HG03108 (cell line): ENCODE measurements at regions not wholly inside any gene's neighbourhood (a gene's known extent, or its start where the extent isn't known, plus 50 kb on each side); places are given as distances from the start of the nearest gene placed in this dataset.
"Not testable (repeated sequence)": the region's sequence is repeated elsewhere in the genome, so short reads cannot be mapped to it uniquely, and the experiment has no call there.

Source experiments
- ATAC-seq: cut with Tn5 transposase; IDR thresholded peaks from one replicate; pipeline ENCODE4 v1.9.1; 2021; ENCODE audit warnings: moderate library complexity; ENCODE audit not compliant: unreplicated experiment

GRCh38 chr6:112923940-112924587 is 576.9 kb downstream of the RFPL4B start:
- ATAC-seq: no peak

GRCh38 chr6:112925702-112926101 is 578.6 kb downstream of the RFPL4B start:
- no peak for ATAC-seq

GRCh38 chr6:112927641-112928320 is 580.7 kb downstream of the RFPL4B start:
- no peak for ATAC-seq

- ATAC-seq: no peak
Observed at GRCh38 chr6:112929641-112930040, 582.5 kb downstream of the RFPL4B start.

GRCh38 chr6:112931832-112932231 is 584.7 kb downstream of the RFPL4B start:
- ATAC-seq: no peak

GRCh38 chr6:112933947-112934346 is 586.8 kb downstream of the RFPL4B start:
- no peak for ATAC-seq

- ATAC-seq: no peak
Observed at GRCh38 chr6:112934433-112935327, 587.5 kb downstream of the RFPL4B start.

GRCh38 chr6:112935402-112936078 is 588.4 kb downstream of the RFPL4B start:
- no peak for ATAC-seq

- no peak for ATAC-seq
Observed at GRCh38 chr6:112936079-112936472, 588.9 kb downstream of the RFPL4B start.

GRCh38 chr6:112936504-112936903 is 589.4 kb downstream of the RFPL4B start:
- ATAC-seq: no peak

- ATAC-seq: not testable (repeated sequence)
Observed at GRCh38 chr6:112937690-112938089, 590.6 kb downstream of the RFPL4B start.

GRCh38 chr6:112938650-112939049 is 591.5 kb downstream of the RFPL4B start:
- ATAC-seq: no peak

- ATAC-seq: no peak
Observed at GRCh38 chr6:112939563-112939962, 592.4 kb downstream of the RFPL4B start.

GRCh38 chr6:112941613-112942012 is 594.5 kb downstream of the RFPL4B start:
- ATAC-seq: no peak

- no peak for ATAC-seq
Observed at GRCh38 chr6:112946051-112946450, 598.9 kb downstream of the RFPL4B start.

GRCh38 chr6:112947507-112947906 is 600.4 kb downstream of the RFPL4B start:
- ATAC-seq: no peak

- no peak for ATAC-seq
Observed at GRCh38 chr6:112951829-112952228, 604.7 kb downstream of the RFPL4B start.

GRCh38 chr6:112955743-112956142 is 608.6 kb downstream of the RFPL4B start:
- ATAC-seq: not testable (repeated sequence)

GRCh38 chr6:112956696-112957535 is 609.8 kb downstream of the RFPL4B start:
- ATAC-seq: no peak

GRCh38 chr6:112957536-112957916 is 610.4 kb downstream of the RFPL4B start:
- no peak for ATAC-seq
